Fibroblast of lung (primary cell): ENCODE measurements at regions not wholly inside any gene's neighbourhood (a gene's known extent, or its start where the extent isn't known, plus 50 kb on each side); places are given as distances from the start of the nearest gene placed in this dataset.

Experiments
- DNase-seq, 2 donors: peaks; one replicate each; pipeline versions ENCODE4 v3.0.0 to v3.0.0-alpha.2; 2010; ENCODE audit warnings: low read depth in 2 of 2
- H2AFZ ChIP-seq: 2 replicates; pipeline ENCODE4 v1.5.1; 2012; ENCODE audit warnings: low read length, control low read depth, inconsistent platforms
- H3K27ac ChIP-seq: 2 replicates; pipeline ENCODE4 v1.5.1; 2011; ENCODE audit warnings: low read length, control low read depth; ENCODE audit not compliant: insufficient read depth
- H3K27me3 ChIP-seq: 2 replicates; pipeline ENCODE4 v1.5.1; 2011; ENCODE audit warnings: mild to moderate bottlenecking, low read length; ENCODE audit not compliant: control insufficient read depth, insufficient read depth
- H3K36me3 ChIP-seq: 2 replicates; pipeline ENCODE4 v1.5.1; 2011; ENCODE audit warnings: low read length; ENCODE audit not compliant: control insufficient read depth, insufficient read depth
- H3K4me1 ChIP-seq: 2 replicates; pipeline ENCODE4 v1.5.1; 2011; ENCODE audit warnings: low read length; ENCODE audit not compliant: control insufficient read depth, insufficient read depth; ENCODE audit errors: extremely low read depth
- H3K4me2 ChIP-seq: 2 replicates; pipeline ENCODE4 v1.5.1; 2011; ENCODE audit warnings: low read length, control low read depth; ENCODE audit not compliant: insufficient read depth; ENCODE audit errors: extremely low read depth
- H3K4me3 ChIP-seq, 4 experiments: fragments of 200-600 bp in 1 of 4; sonication (generic) in 1 of 4; replicated peaks in 1 of 4; 2 replicates each; pipeline ENCODE4 v1.5.1; 2011 to 2016; ENCODE audit warnings: low read length in 4 of 4, low read depth in 3 of 4, mild to moderate bottlenecking in 3 of 4, control low read depth in 2 of 4, inconsistent platforms in 1 of 4, mixed read lengths in 1 of 4; ENCODE audit not compliant: insufficient read depth in 1 of 4; ENCODE audit errors: control extremely low read depth in 1 of 4
- H3K79me2 ChIP-seq: 2 replicates; pipeline ENCODE4 v1.5.1; 2012; ENCODE audit warnings: mild to moderate bottlenecking, low read length, inconsistent platforms; ENCODE audit not compliant: control insufficient read depth, insufficient read depth
- H3K9ac ChIP-seq: 2 replicates; pipeline ENCODE4 v1.5.1; 2011; ENCODE audit warnings: mild to moderate bottlenecking, low read length, control low read depth; ENCODE audit not compliant: insufficient read depth
- H3K9me3 ChIP-seq: 2 replicates; pipeline ENCODE4 v1.5.1; 2012; ENCODE audit warnings: low read depth, low read length; ENCODE audit not compliant: control insufficient read depth, insufficient read depth
- H4K20me1 ChIP-seq: 2 replicates; pipeline ENCODE4 v1.5.1; 2011; ENCODE audit warnings: low read length; ENCODE audit not compliant: control insufficient read depth, insufficient read depth; ENCODE audit errors: extremely low read depth
- CTCF ChIP-seq, 2 donors: IDR thresholded peaks in 1 of 2; conservative IDR thresholded peaks in 1 of 2; 1 replicate in 1 of 2; 2 replicates in 1 of 2; pipeline ENCODE4 v1.5.1; 2011 to 2012; ENCODE audit warnings: low read length in 2 of 2, control low read depth in 1 of 2, inconsistent platforms in 1 of 2, low read depth in 1 of 2, mild to moderate bottlenecking in 1 of 2
- EZH2 ChIP-seq: IDR thresholded peaks from 2 replicates; pipeline ENCODE4 v1.5.1; 2012; ENCODE audit warnings: low read length, control low read depth, mild to moderate bottlenecking; ENCODE audit errors: missing control alignments

- Histone ChIP-seq H3K27ac (no peak overlapping the region), H3K4me3 (no peak overlapping the region), H4K20me1 (no peaks in the 10 kb centered on the region), H3K9ac (no peak overlapping the region), H3K79me2 (no peaks in the 10 kb centered on the region), H3K9me3 (no peaks in the 10 kb centered on the region), H3K36me3 (no peaks in the 10 kb centered on the region), H2AFZ (no peak overlapping the region), H3K4me2 (no peak overlapping the region), H3K27me3 (no peaks in the 10 kb centered on the region), H3K4me1 (no peaks in the 10 kb centered on the region)
- DNase-seq, result no peak
- TF ChIP-seq CTCF (conservative IDR thresholded peaks at IDR 0.05 in 1 of 2, IDR thresholded peaks at IDR 0.05 in 1 of 2; ENCODE audit: low read depth in 1 of 2, low read length in 2 of 2) (no peak), EZH2 (no peak)
Observed at GRCh38 chr5:91245074-91245452, 138.1 kb downstream of the ARRDC3 start.

GRCh38 chr5:91244380-91245073, 138.6 kb downstream of the ARRDC3 start:
- Histone ChIP-seq H3K27ac (no peak overlapping the region), H2AFZ (no peak overlapping the region), H3K79me2 (no peaks in the 10 kb centered on the region), H3K9ac (no peak overlapping the region), H3K9me3 (no peaks in the 10 kb centered on the region), H3K4me2 (no peak overlapping the region), H3K4me1 (no peaks in the 10 kb centered on the region), H3K4me3 (no peak overlapping the region), H3K27me3 (no peaks in the 10 kb centered on the region), H4K20me1 (no peaks in the 10 kb centered on the region), H3K36me3 (no peaks in the 10 kb centered on the region)
- TF ChIP-seq CTCF (conservative IDR thresholded peaks at IDR 0.05 in 1 of 2, IDR thresholded peaks at IDR 0.05 in 1 of 2; ENCODE audit: low read depth in 1 of 2, low read length in 2 of 2) (no peak), EZH2 (no peak)
- DNase-seq, result no peak

GRCh38 chr5:91243852-91244251, 139.3 kb downstream of the ARRDC3 start:
- DNase-seq, result no peak
- Histone ChIP-seq H3K9me3 (no peaks in the 10 kb centered on the region), H3K4me1 (no peaks in the 10 kb centered on the region), H3K27me3 (no peaks in the 10 kb centered on the region), H3K27ac (no peak overlapping the region), H4K20me1 (no peaks in the 10 kb centered on the region), H3K9ac (no peak overlapping the region), H3K4me3 (no peak overlapping the region), H3K36me3 (no peaks in the 10 kb centered on the region), H3K79me2 (no peaks in the 10 kb centered on the region), H3K4me2 (no peak overlapping the region), H2AFZ (no peak overlapping the region)
- no peak for TF ChIP-seq CTCF (conservative IDR thresholded peaks at IDR 0.05 in 1 of 2, IDR thresholded peaks at IDR 0.05 in 1 of 2; ENCODE audit: low read depth in 1 of 2, low read length in 2 of 2)
- TF ChIP-seq EZH2, result no peak
